H1 (cell line): ENCODE measurements at regions not wholly inside any gene's neighbourhood (a gene's known extent, or its start where the extent isn't known, plus 50 kb on each side); places are given as distances from the start of the nearest gene placed in this dataset.

Experiments
- CTCF ChIA-PET: fragments of 300-600 bp; sonication (Branson Sonifier 250); formaldehyde crosslinking; loops from one replicate; lab custom pipeline; 2021; ENCODE audit not compliant: partially characterized antibody; lab: Charles Lee
- POLR2A ChIA-PET: fragments of 300-600 bp; sonication (Branson Sonifier 250); formaldehyde crosslinking; loops from one replicate; lab custom pipeline; 2021; ENCODE audit warnings: inconsistent platforms; ENCODE audit not compliant: partially characterized antibody; lab: Charles Lee
- DNase-seq, 2 experiments: peaks; one replicate each; pipeline versions ENCODE4 v3.0.0 to v3.0.0-alpha.2; 2010 to 2022; ENCODE audit warnings: low spot score in 2 of 2, low read depth in 1 of 2, mixed read lengths in 1 of 2
- FAIRE-seq: peaks from 2 replicates; lab custom pipeline; 2011; peaks lifted over from hg19 to GRCh38; lab: Jason Lieb, UNC
- H2AFZ ChIP-seq: 2 replicates; pipeline ENCODE4 v1.8.1; 2012; ENCODE audit warnings: low read length, inconsistent platforms
- H2AK5ac ChIP-seq: 2 replicates; pipeline ENCODE4 v1.6.1; 2013; ENCODE audit warnings: low read depth, low read length
- H2BK120ac ChIP-seq: replicated peaks from 2 replicates; pipeline ENCODE3; 2013; ENCODE audit warnings: low read depth, low read length, inconsistent platforms
- H2BK12ac ChIP-seq: 2 replicates; pipeline ENCODE4 v1.6.1; 2013; ENCODE audit warnings: low read depth, low read length
- H2BK15ac ChIP-seq: 2 replicates; pipeline ENCODE4 v1.6.1; 2013; ENCODE audit warnings: low read length
- H2BK20ac ChIP-seq: 2 replicates; pipeline ENCODE4 v1.6.1; 2013; ENCODE audit warnings: low read length
- H2BK5ac ChIP-seq: 2 replicates; pipeline ENCODE4 v1.6.1; 2013; ENCODE audit warnings: low read depth, low read length
- H3K14ac ChIP-seq: 2 replicates; pipeline ENCODE4 v1.6.1; 2013; ENCODE audit warnings: inconsistent platforms; ENCODE audit not compliant: insufficient read length
- H3K18ac ChIP-seq: 2 replicates; pipeline ENCODE4 v1.6.1; 2013; ENCODE audit warnings: low read length; ENCODE audit errors: extremely low read depth
- H3K23ac ChIP-seq: 2 replicates; pipeline ENCODE4 v1.6.1; 2013; ENCODE audit warnings: inconsistent platforms; ENCODE audit not compliant: insufficient read length
- H3K23me2 ChIP-seq: 2 replicates; pipeline ENCODE4 v1.6.1; 2013; ENCODE audit warnings: low read depth, low read length
- H3K27ac ChIP-seq: 2 replicates; pipeline ENCODE4 v1.6.1; 2011; ENCODE audit warnings: low read depth, low read length, inconsistent platforms
- H3K27me3 ChIP-seq, 4 experiments: replicated peaks in 1 of 4; 1 replicate in 1 of 4; 2 replicates in 3 of 4; pipeline versions ENCODE4 v1.6.1 to v1.8.1; 2011 to 2013; ENCODE audit warnings: low read length in 3 of 4, mild to moderate bottlenecking in 3 of 4, inconsistent platforms in 2 of 4, mixed read lengths in 2 of 4, moderate library complexity in 1 of 4; ENCODE audit not compliant: control insufficient read depth in 3 of 4, insufficient read depth in 3 of 4; ENCODE audit errors: extremely low read depth in 1 of 4
- H3K36me3 ChIP-seq, 4 experiments: 2 replicates each; pipeline versions ENCODE4 v1.6.1 to v1.8.1; 2011 to 2013; ENCODE audit warnings: mild to moderate bottlenecking in 4 of 4, low read length in 3 of 4, moderate library complexity in 2 of 4, control low read depth in 1 of 4, inconsistent platforms in 1 of 4; ENCODE audit not compliant: insufficient read depth in 4 of 4, control insufficient read depth in 2 of 4
- H3K4ac ChIP-seq: replicated peaks from 2 replicates; pipeline ENCODE3; 2013; ENCODE audit warnings: low read length, low read depth, mixed read lengths, inconsistent platforms; ENCODE audit not compliant: insufficient read length
- H3K4me1 ChIP-seq, 4 experiments: replicated peaks in 1 of 4; 1 replicate in 1 of 4; 2 replicates in 3 of 4; pipeline versions ENCODE4 v1.6.1 to v1.8.1; 2011 to 2013; ENCODE audit warnings: low read length in 3 of 4, inconsistent platforms in 2 of 4, mixed read lengths in 1 of 4; ENCODE audit not compliant: insufficient read depth in 4 of 4, control insufficient read depth in 3 of 4
- H3K4me2 ChIP-seq, 2 experiments: 2 replicates each; pipeline versions ENCODE4 v1.6.1 to v1.8.1; 2011 to 2013; ENCODE audit warnings: low read depth in 2 of 2, low read length in 2 of 2, control low read depth in 1 of 2, inconsistent platforms in 1 of 2, mild to moderate bottlenecking in 1 of 2; ENCODE audit not compliant: insufficient read depth in 1 of 2
- H3K4me3 ChIP-seq, 4 experiments: fragments of 200-600, 300-600 bp in 1 of 4; sonication (generic), shearing (Covaris generic), sonication (Bioruptor Twin) in 1 of 4; 2 replicates each; pipeline versions ENCODE4 v1.5.1 to v1.8.1; 2011 to 2016; ENCODE audit warnings: low read length in 4 of 4, low read depth in 3 of 4, control low read depth in 2 of 4, inconsistent platforms in 2 of 4, mild to moderate bottlenecking in 2 of 4, mixed read lengths in 1 of 4, moderate library complexity in 1 of 4; ENCODE audit not compliant: insufficient read depth in 2 of 4; ENCODE audit errors: extremely low read depth in 1 of 4
- H3K56ac ChIP-seq: replicated peaks from 2 replicates; pipeline ENCODE3; 2013; ENCODE audit warnings: low read depth, mild to moderate bottlenecking, mixed read lengths, low read length, inconsistent platforms; ENCODE audit not compliant: insufficient read length
- H3K79me1 ChIP-seq: 2 replicates; pipeline ENCODE4 v1.6.1; 2013; ENCODE audit warnings: low read depth, low read length, control low read depth
- H3K79me2 ChIP-seq, 2 experiments: 2 replicates each; pipeline versions ENCODE4 v1.6.1 to v1.8.1; 2012 to 2013; ENCODE audit warnings: low read length in 2 of 2, mild to moderate bottlenecking in 2 of 2, inconsistent platforms in 1 of 2; ENCODE audit not compliant: insufficient read depth in 2 of 2, control insufficient read depth in 1 of 2
- H3K9ac ChIP-seq, 4 experiments: replicated peaks in 1 of 4; 1 replicate in 1 of 4; 2 replicates in 3 of 4; pipeline versions ENCODE4 v1.6.1 to v1.8.1; 2011 to 2013; ENCODE audit warnings: low read depth in 3 of 4, low read length in 3 of 4, control low read depth in 2 of 4, mild to moderate bottlenecking in 2 of 4, moderate library complexity in 2 of 4, inconsistent platforms in 1 of 4; ENCODE audit errors: extremely low read depth in 1 of 4
- H3K9me3 ChIP-seq, 2 experiments: 2 replicates each; pipeline versions ENCODE4 v1.6.1 to v1.8.1; 2012 to 2013; ENCODE audit warnings: mild to moderate bottlenecking in 2 of 2, moderate library complexity in 2 of 2, control low read depth in 1 of 2, inconsistent platforms in 1 of 2, low read depth in 1 of 2, low read length in 1 of 2, mixed read lengths in 1 of 2; ENCODE audit not compliant: insufficient read depth in 2 of 2
- H4K20me1 ChIP-seq, 2 experiments: replicated peaks in 1 of 2; 2 replicates each; pipeline versions ENCODE3 to v1.8.1; 2011 to 2013; ENCODE audit warnings: inconsistent platforms in 2 of 2, low read length in 2 of 2, mild to moderate bottlenecking in 1 of 2; ENCODE audit not compliant: insufficient read depth in 2 of 2, control insufficient read depth in 1 of 2
- H4K5ac ChIP-seq: 2 replicates; pipeline ENCODE4 v1.6.1; 2013; ENCODE audit warnings: low read length, low read depth, mixed read lengths, inconsistent platforms; ENCODE audit not compliant: insufficient read length
- H4K8ac ChIP-seq: 2 replicates; pipeline ENCODE4 v1.8.0; 2013; ENCODE audit warnings: mild to moderate bottlenecking, moderate library complexity, low read length, inconsistent platforms; ENCODE audit not compliant: insufficient read depth; ENCODE audit errors: extremely low read depth
- H4K91ac ChIP-seq: replicated peaks from 2 replicates; pipeline ENCODE3; 2013; ENCODE audit warnings: low read length, mixed read lengths, inconsistent platforms; ENCODE audit not compliant: insufficient read length
- MAFK ChIP-seq: IDR thresholded peaks from 2 replicates; pipeline ENCODE4 v1.6.1; 2012; ENCODE audit warnings: low read depth, mild to moderate bottlenecking, improper control_type of control experiment, low read length
- SRF ChIP-seq: IDR thresholded peaks from 2 replicates; pipeline ENCODE4 v1.6.1; 2011; ENCODE audit warnings: mild to moderate bottlenecking, low read depth, low read length, moderate library complexity
- WGBS, 2 experiments: shearing (Covaris generic) in 1 of 2; methylation state at CpG; one replicate each; pipeline versions ENCODE4 v1.1.6 to v1.1.7; 2013 to 2015; ENCODE audit warnings: low lambda C conversion rate in 2 of 2, mixed read lengths in 2 of 2, inconsistent platforms in 1 of 2, low coverage in 1 of 2, missing lambda C conversion rate in 1 of 2; ENCODE audit not compliant: insufficient replicate concordance in 2 of 2, insufficient coverage in 1 of 2, insufficient read length in 1 of 2; ENCODE audit errors: extremely low coverage in 1 of 2, missing lambda C conversion rate in 1 of 2; 5-methylcytosine and 5-hydroxymethylcytosine counted together

DNA sequence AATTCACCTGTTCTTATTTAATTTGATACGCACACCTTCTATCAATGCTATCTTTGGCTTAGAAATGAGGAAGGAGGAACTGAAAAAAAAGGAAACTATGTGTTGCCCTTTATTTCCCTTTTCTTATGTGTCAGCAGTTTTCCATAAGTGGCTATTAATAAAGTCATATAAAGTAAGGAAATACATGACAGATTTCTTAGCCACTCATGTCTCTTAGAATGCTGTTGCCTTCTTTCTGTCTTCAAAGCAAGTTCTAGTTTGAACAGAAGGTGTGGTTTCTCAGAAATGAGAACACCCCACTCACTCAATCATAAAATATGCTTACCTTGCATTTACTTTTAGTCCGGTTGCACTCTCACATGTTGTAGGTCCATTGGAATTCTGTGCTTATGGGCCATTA, 640.5 kb upstream of the GRM7 start:
- H3K4me2 ChIP-seq: no peak overlapping the region
- no peaks in the 10 kb centered on the region for H4K20me1 ChIP-seq
- no peak overlapping the region for H2BK5ac ChIP-seq
- no peak overlapping the region for H2BK120ac ChIP-seq
- no peak overlapping the region for H3K14ac ChIP-seq
- H2BK12ac ChIP-seq: no peak overlapping the region
- no peak overlapping the region for H4K91ac ChIP-seq
- H3K56ac ChIP-seq: no peak overlapping the region
- no peaks in the 10 kb centered on the region; a peak in 1 of 7 replicates for H3K4me1 ChIP-seq
- no peak overlapping the region for H2AK5ac ChIP-seq
- no peaks in the 10 kb centered on the region for H3K36me3 ChIP-seq
- H4K8ac ChIP-seq: no peak overlapping the region
- H3K9ac ChIP-seq: no peak overlapping the region
- H4K5ac ChIP-seq: no peak overlapping the region
- no peak overlapping the region for H3K4me3 ChIP-seq
- H3K79me2 ChIP-seq: no peaks in the 10 kb centered on the region
- no peaks in the 10 kb centered on the region for H3K9me3 ChIP-seq
- no peak for DNase-seq
- WGBS, 2 experiments: 95% methylated on average over 2 of the region's 2 CpGs; no CpG with 5 or more reads in 1 of the 2 experiments
- CTCF ChIA-PET: no interaction called here
- no peak overlapping the region for H3K23ac ChIP-seq
- no peaks in the 10 kb centered on the region for H3K27me3 ChIP-seq
- H2AFZ ChIP-seq: no peak overlapping the region
- H3K27ac ChIP-seq: no peak overlapping the region
- FAIRE-seq: no peak
- H2BK15ac ChIP-seq: no peak overlapping the region
- peak; percentile 79 for TF ChIP-seq MAFK
- no peak for TF ChIP-seq SRF
- POLR2A ChIA-PET: no interaction called here
- no peak overlapping the region for H2BK20ac ChIP-seq
- no peaks in the 10 kb centered on the region for H3K23me2 ChIP-seq
- H3K18ac ChIP-seq: no peak overlapping the region
- no peaks in the 10 kb centered on the region for H3K79me1 ChIP-seq
- H3K4ac ChIP-seq: no peak overlapping the region
